Glomerular visceral epithelial cell (primary cell): ENCODE measurements at regions not wholly inside any gene's neighbourhood (a gene's known extent, or its start where the extent isn't known, plus 50 kb on each side); places are given as distances from the start of the nearest gene placed in this dataset.
"Not testable (repeated sequence)": the region's sequence is repeated elsewhere in the genome, so short reads cannot be mapped to it uniquely, and the experiment has no call there.

ENCODE experiments used
- DNase-seq: peaks from one replicate; pipeline ENCODE4 v3.0.0-alpha.2; 2016; ENCODE audit errors: extremely low spot score

DNA sequence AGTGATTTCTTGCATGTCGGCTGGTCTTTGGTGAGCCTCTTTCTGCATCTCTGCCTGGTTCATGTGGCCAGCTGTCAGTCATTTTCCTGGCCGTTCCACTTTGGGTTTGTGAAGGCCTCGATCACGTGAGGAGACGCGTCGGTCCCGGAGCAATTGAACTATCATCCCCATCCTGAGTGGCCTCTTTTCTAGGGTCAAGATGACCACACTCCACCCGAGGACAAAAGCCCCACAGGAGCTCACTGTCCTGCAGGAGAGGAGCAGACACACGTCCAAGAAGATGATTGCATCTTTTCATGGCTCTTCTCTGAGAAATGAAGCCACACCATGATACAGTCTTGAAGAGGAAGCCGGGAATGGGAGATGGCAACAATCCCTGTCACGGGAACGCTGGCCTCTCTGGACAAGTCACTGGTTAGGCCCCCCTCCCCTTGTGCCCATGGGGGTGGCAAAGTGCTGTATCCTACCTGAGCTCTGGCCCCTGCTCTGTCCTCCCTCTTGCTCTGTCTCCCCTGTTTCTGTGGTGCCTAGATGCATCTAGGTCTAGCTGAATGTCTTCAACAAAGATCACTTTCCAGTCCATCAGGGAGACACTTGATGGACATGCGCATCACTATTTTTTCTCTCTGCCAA, 291.4 kb upstream of the ZNF337 start:
- DNase-seq: not testable (repeated sequence)

- no peak for DNase-seq
Measured at GRCh38 chr20:25987073-25987927, 290.6 kb upstream of the ZNF337 start.

GRCh38 chr20:25985597-25985996, 288.9 kb upstream of the ZNF337 start:
- DNase-seq: no peak

DNA sequence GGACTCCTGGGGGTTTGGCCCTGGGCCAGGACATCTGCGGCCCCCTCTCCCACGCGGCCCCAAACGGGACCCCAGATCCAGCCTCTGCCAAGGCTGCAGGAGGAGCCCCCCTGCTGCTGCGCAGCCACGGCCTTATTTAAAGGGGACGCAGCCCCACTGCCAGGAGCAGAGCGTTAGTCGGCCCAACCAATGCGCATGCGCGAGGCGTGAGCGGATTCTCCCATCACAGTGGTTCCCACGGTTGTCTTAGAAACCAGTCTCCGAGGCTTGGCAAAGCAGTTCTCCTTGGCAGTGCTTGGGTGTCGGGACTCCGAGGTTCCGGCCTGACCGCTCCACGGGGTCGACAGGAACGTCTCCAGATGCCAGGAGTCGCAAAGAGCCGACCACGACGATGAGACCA, 288.3 kb upstream of the ZNF337 start:
- DNase-seq: no peak

- DNase-seq: not testable (repeated sequence)
Measured at GRCh38 chr20:25982701-25983100, 286.0 kb upstream of the ZNF337 start.

DNA sequence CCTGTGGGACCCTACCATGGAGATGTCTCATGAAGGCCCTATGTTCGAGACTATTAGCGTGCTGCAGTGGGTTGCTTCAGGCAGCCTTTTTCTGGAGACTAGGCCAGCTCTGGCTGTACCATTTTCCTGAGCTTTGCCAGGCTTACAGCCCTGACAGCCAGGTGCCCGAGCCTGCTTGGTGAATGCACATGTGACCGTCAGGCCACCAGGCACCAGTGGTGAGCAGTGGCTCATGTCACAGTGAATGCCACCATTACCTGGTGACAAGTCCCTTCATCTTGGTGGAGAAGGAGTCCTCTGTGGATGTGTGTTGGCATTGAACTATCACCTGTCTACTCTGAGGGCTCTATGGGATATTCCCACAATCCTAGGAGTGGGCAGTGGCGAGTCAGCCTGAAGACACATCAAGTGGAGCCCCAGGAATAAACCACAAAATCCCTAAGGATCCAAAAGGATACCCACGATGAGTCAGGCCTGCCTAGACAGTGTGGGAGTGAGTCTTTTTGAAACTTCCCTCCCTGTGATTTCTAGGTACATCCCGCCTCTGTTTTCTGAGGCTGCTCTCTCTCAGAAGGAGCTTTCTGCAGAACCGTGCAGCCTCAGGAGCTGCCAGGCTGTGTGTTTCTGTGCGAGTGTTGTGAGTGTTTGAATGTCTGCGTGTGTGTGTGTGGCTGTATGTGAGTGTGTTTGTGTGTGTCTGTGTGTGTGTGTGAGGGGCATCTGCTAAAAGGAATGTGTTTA, 282.0 kb upstream of the ZNF337 start:
- DNase-seq: peak; percentile 28

DNA sequence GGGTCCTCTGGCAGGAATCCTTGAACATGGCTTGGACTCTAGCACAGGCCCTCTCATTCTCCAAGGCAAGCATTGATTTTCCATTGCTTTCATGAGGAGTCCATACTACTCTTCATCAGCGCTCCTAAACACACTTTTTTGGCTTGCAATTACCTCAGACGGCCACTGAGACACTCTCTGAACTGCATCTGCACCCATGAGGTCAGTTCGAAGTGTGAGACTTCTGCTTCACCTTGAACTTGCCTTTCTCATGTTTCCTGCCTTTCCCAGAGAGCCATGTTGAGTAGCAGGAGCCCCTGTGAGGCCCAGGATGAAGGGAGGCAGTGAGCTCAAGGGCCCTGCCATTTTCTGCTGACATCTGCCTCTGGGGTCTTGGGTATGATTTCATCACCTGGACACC, 279.2 kb upstream of the ZNF337 start:
- DNase-seq: not testable (repeated sequence)

- DNase-seq: not testable (repeated sequence)
Measured at GRCh38 chr20:25965203-25965602, 268.6 kb upstream of the ZNF337 start.

GRCh38 chr20:25953876-25954275, 257.2 kb upstream of the ZNF337 start:
- DNase-seq: not testable (repeated sequence)

DNA sequence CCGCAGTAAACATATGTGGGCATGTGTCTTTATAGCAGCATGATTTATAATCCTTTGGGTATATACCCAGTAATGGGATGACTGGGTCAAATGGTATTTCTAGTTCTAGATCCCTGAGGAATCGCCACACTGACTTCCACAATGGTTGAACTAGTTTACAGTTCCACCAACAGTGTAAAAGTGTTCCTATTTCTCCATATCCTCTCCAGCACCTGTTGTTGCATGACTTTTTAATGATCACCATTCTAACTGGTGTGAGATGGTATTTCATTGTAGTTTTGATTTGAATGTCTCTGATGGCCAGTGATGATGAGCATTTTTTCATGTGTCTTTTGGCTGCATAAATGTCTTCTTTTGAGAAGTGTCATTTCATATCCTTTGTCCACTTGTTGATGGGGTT, 238.6 kb upstream of the ZNF337 start:
- not testable (repeated sequence) for DNase-seq

GRCh38 chr20:25932806-25933205, 236.2 kb upstream of the ZNF337 start:
- DNase-seq: not testable (repeated sequence)

DNA sequence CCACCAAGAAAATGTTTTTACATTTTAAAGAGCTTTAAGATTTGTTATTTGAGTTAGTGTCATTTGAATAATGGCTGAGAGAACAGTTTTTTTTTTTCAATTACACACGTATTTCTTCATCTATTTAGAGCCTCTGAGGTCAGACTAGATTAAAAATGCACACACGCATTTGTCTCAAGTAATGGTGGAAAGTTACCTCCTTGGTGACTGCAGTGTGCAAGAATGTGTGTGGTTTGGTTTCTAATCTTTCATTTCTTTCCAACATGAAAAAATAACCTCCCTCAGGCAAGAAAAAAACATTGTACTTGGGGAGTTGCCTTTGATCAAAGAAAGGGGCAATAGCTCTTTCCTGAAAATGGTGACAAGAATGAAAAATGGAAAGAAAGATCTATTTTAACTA, 235.5 kb upstream of the ZNF337 start:
- peak; percentile 75 for DNase-seq

- peak; percentile 29 for DNase-seq
Measured at GRCh38 chr20:25902321-25902720, 205.7 kb upstream of the ZNF337 start.

DNA sequence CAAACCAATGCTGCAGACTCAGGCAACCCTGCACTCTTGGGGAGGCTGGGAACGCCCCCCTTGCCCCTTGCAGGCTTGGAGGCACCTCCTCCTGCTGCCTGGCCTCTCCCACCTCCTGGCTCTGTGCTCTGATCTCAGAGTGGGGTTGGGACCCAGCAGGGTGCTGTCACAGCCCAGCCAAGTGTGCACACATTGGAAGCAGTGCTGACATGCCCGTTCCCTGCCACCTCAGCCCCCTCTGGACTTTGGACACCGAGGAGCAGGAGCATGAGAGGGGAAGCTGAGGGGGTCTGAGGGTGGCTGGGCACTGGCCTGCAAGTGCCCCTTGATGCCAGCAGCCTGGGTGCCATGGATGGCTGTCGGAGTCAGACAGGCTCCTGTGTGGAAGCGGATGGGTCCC, 202.0 kb upstream of the ZNF337 start:
- not testable (repeated sequence) for DNase-seq

DNA sequence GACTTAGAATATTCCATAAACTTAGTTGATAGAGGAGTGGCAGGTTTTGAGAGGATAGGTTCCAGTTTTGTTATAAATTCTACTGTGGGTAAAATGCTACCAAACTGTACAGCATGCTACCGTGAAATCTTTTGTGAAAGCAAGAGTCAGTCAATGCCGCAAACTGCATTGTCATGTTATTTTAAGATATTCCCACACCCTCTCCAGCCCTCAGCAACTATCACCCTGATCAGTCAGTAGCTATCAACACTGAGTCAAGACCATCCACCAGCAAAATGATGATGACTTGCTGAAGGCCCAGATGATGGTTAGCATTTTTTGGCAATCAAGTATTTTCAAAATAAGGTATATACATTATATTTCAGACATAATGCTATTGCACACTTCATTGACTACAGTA, 182.4 kb upstream of the ZNF337 start:
- DNase-seq: not testable (repeated sequence)

GRCh38 chr20:25868650-25868979, 172.0 kb upstream of the ZNF337 start:
- not testable (repeated sequence) for DNase-seq

- peak; percentile 59 for DNase-seq
Measured at GRCh38 chr20:25867776-25868649, 171.4 kb upstream of the ZNF337 start.

DNA sequence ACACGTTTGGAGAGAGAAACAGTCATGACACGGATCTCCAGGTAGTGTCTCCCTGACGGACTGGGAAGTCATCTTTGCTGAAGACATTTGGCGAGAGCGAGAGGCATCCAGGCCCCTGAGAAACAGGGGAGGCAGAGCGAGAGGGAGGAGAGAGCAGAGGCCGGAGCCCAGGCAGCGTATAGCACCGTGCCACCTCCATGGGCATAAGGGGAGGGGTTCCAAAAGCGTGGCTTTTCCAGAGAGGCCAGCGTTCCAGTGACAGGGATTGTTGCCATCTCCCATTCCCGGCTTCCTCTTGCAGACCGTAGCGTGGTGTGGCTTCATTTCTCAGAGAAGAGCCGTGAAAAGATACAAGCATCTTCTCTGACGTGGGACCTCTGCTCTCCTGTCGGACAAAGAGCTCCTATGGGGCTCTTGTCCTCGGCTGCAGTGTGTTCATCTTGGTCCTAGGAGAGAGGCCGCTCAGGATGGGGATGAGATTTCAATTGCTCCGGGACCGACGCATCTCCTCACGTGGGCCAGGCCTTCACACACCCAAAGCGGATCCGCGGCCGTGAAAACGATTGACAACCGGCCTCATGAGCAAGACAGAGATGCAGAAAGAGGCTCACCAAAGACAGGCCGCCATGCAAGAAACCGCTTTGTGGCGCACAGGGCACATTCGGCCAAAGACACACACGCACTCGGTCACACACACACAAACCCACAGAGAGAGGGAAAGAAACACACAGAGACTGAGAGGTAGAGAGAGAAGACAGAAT, 170.5 kb upstream of the ZNF337 start:
- DNase-seq: not testable (repeated sequence)

DNA sequence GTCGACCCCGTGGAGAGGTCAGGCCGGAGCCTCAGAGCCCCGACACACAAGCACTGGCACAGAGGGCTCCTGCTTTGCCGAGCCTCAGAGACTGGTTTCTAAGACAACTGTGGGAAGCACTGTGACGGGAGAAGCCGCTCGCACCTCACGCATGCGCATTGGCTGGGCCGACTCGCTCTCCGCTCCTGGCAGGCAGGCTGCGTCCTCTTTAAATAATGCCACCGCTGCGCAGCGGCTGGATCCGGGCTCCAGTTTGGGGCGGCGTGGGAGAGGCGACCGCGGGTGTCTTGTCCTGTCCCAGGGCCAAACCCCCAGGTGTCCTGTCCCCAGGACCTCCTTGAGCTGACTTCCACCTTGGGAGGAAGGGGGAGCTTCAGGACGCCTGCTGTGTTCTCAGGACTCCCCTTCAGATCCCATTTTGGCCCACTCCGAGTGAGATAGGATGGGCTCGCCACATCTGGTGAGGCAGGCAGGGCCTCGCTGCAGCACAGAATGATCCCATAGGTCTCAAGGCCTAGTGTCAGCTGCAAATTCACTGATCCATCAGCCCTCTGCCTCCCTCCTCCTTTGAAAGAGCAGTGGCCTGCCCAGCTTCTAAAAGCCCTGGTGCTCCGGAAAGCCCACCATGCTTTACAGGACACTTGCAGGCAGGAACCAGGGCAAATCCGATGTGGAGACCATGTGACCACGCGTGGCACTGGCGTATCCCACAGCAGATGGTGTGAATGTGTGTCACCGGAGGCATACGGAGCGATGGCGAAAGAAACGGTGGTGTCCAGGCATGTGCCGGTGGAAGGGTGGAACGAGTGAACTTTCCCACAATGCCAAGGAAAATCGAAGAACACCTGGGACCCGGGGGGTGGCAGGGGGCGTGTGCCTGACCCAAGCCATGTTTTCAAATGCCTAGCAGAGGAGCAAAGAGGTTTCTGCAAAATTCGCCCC, 169.3 kb upstream of the ZNF337 start:
- peak; percentile 80 for DNase-seq
